Activated T-helper 9 cell treated with anti-CD3 and anti-CD28 coated beads, Interleukin-2, amount 50 U/mL, for 16 hours (primary cell): ENCODE measurements at regions not wholly inside any gene's neighbourhood (a gene's known extent, or its start where the extent isn't known, plus 50 kb on each side); places are given as distances from the start of the nearest gene placed in this dataset.

Source experiments
- DNase-seq: peaks from one replicate; pipeline ENCODE4 v3.0.0-alpha.2; 2020; ENCODE audit warnings: low read depth

GRCh38 chr15:98390946-98391530, 257.3 kb upstream of the IGF1R start:
- DNase-seq: no peak

- no peak for DNase-seq
These were observed 256.8 kb upstream of the IGF1R start for GRCh38 chr15:98391568-98391967.

GRCh38 chr15:98393471-98393870, 254.9 kb upstream of the IGF1R start:
- DNase-seq: no peak

- no peak for DNase-seq
These were observed 253.8 kb upstream of the IGF1R start for GRCh38 chr15:98394546-98394945.

- DNase-seq: no peak
These were observed 252.2 kb upstream of the IGF1R start for GRCh38 chr15:98395974-98396610.

- no peak for DNase-seq
These were observed 250.9 kb upstream of the IGF1R start for GRCh38 chr15:98397419-98397818.

GRCh38 chr15:98398056-98398455, 250.3 kb upstream of the IGF1R start:
- DNase-seq: no peak

- DNase-seq: no peak
These were observed 249.5 kb upstream of the IGF1R start for GRCh38 chr15:98398886-98399285.

GRCh38 chr15:98400120-98400519, 248.2 kb upstream of the IGF1R start:
- no peak for DNase-seq

GRCh38 chr15:98401029-98401428, 247.3 kb upstream of the IGF1R start:
- no peak for DNase-seq

- no peak for DNase-seq
These were observed 245.9 kb upstream of the IGF1R start for GRCh38 chr15:98402486-98402885.

- DNase-seq: no peak
These were observed 245.2 kb upstream of the IGF1R start for GRCh38 chr15:98403169-98403568.

- no peak for DNase-seq
These were observed 244.8 kb upstream of the IGF1R start for GRCh38 chr15:98403569-98403968.

GRCh38 chr15:98405013-98405412, 243.3 kb upstream of the IGF1R start:
- DNase-seq: no peak

- no peak for DNase-seq
These were observed 240.1 kb upstream of the IGF1R start for GRCh38 chr15:98408231-98408630.

GRCh38 chr15:98410328-98410727, 238.0 kb upstream of the IGF1R start:
- DNase-seq: no peak

GRCh38 chr15:98412852-98413251, 235.5 kb upstream of the IGF1R start:
- no peak for DNase-seq

- DNase-seq: no peak
These were observed 234.3 kb upstream of the IGF1R start for GRCh38 chr15:98413933-98414546.

GRCh38 chr15:98416222-98416855, 232.0 kb upstream of the IGF1R start:
- no peak for DNase-seq

GRCh38 chr15:98417346-98417745, 231.0 kb upstream of the IGF1R start:
- DNase-seq: no peak

- no peak for DNase-seq
These were observed 230.2 kb upstream of the IGF1R start for GRCh38 chr15:98418122-98418521.

- no peak for DNase-seq
These were observed 229.1 kb upstream of the IGF1R start for GRCh38 chr15:98419173-98419780.

- DNase-seq: no peak
These were observed 227.5 kb upstream of the IGF1R start for GRCh38 chr15:98420837-98421236.
